CD14-positive monocyte (primary cell): ENCODE measurements at regions not wholly inside any gene's neighbourhood (a gene's known extent, or its start where the extent isn't known, plus 50 kb on each side); places are given as distances from the start of the nearest gene placed in this dataset.

ENCODE experiments used
- DNase-seq, 3 donors: peaks; one replicate each; pipeline ENCODE4 v3.0.0-alpha.2; 2011 to 2022
- H2AFZ ChIP-seq: 2 replicates; pipeline ENCODE4 v1.6.0; 2012; ENCODE audit warnings: mild to moderate bottlenecking, low read depth, low read length, inconsistent platforms; ENCODE audit not compliant: insufficient read depth, poor library complexity, severe bottlenecking
- H3K27ac ChIP-seq, 2 donors: 1 replicate in 1 of 2; 2 replicates in 1 of 2; pipeline ENCODE4 v1.5.1; 2012 to 2013; ENCODE audit warnings: low read length in 2 of 2, control low read depth in 1 of 2, inconsistent platforms in 1 of 2, low read depth in 1 of 2, mild to moderate bottlenecking in 1 of 2
- H3K27me3 ChIP-seq, 2 donors: one replicate each; pipeline versions ENCODE4 v1.6.0 to v1.6.1; 2011 to 2013; ENCODE audit warnings: low read length in 2 of 2; ENCODE audit not compliant: control insufficient read depth in 2 of 2, insufficient read depth in 2 of 2
- H3K36me3 ChIP-seq, 2 donors: replicated peaks in 1 of 2; 1 replicate in 1 of 2; 2 replicates in 1 of 2; pipeline versions ENCODE4 v1.5.1 to v1.6.1; 2012 to 2013; ENCODE audit warnings: low read length in 2 of 2, control low read depth in 1 of 2, inconsistent platforms in 1 of 2, mild to moderate bottlenecking in 1 of 2; ENCODE audit not compliant: insufficient read depth in 2 of 2, control insufficient read depth in 1 of 2
- H3K4me1 ChIP-seq, 2 donors: 1 replicate in 1 of 2; 2 replicates in 1 of 2; pipeline versions ENCODE4 v1.5.1 to v1.6.1; 2012 to 2013; ENCODE audit warnings: low read length in 2 of 2, control low read depth in 1 of 2, inconsistent platforms in 1 of 2, mild to moderate bottlenecking in 1 of 2, moderate library complexity in 1 of 2; ENCODE audit not compliant: insufficient read depth in 2 of 2, control insufficient read depth in 1 of 2
- H3K4me2 ChIP-seq: replicated peaks from 2 replicates; pipeline ENCODE3; 2012; ENCODE audit warnings: low read length, moderate library complexity, mild to moderate bottlenecking; ENCODE audit not compliant: poor library complexity, severe bottlenecking; ENCODE audit errors: extremely low read depth
- H3K4me3 ChIP-seq, 3 experiments: fragments of 200-600 bp in 1 of 3; sonication (generic) in 1 of 3; replicated peaks in 1 of 3; 1 replicate in 2 of 3; 2 replicates in 1 of 3; pipeline ENCODE4 v1.5.1; 2011 to 2013; ENCODE audit warnings: low read length in 3 of 3, mild to moderate bottlenecking in 3 of 3, control low read depth in 2 of 3, low read depth in 2 of 3, inconsistent platforms in 1 of 3, moderate library complexity in 1 of 3
- H3K79me2 ChIP-seq: 2 replicates; pipeline ENCODE4 v1.6.0; 2012; ENCODE audit warnings: mild to moderate bottlenecking, control low read depth, inconsistent platforms, low read length, moderate library complexity; ENCODE audit not compliant: insufficient read depth
- H3K9ac ChIP-seq: 2 replicates; pipeline ENCODE4 v1.6.0; 2017; ENCODE audit warnings: low read length, mild to moderate bottlenecking; ENCODE audit not compliant: insufficient read depth, poor library complexity, severe bottlenecking
- H3K9me3 ChIP-seq, 2 donors: replicated peaks in 1 of 2; 1 replicate in 1 of 2; 2 replicates in 1 of 2; pipeline versions ENCODE4 v1.5.1 to v1.6.1; 2012 to 2013; ENCODE audit warnings: low read length in 2 of 2, control low read depth in 1 of 2; ENCODE audit not compliant: control insufficient read depth in 1 of 2, insufficient read depth in 1 of 2
- H4K20me1 ChIP-seq: 2 replicates; pipeline ENCODE4 v1.6.0; 2012; ENCODE audit warnings: mild to moderate bottlenecking, low read length, control low read depth, moderate library complexity; ENCODE audit not compliant: insufficient read depth
- H3K27ac Mint-ChIP-seq, 7 donors: one replicate each; pipeline ENCODE4 v1.8.0; 2020; ENCODE audit warnings: mild to moderate bottlenecking in 7 of 7, mixed read lengths in 7 of 7, moderate library complexity in 6 of 7, inconsistent platforms in 2 of 7
- H3K27me3 Mint-ChIP-seq, 3 donors: one replicate each; pipeline ENCODE4 v1.8.0; 2021 to 2022; ENCODE audit warnings: low read depth in 3 of 3, mild to moderate bottlenecking in 3 of 3, mixed read lengths in 3 of 3, moderate library complexity in 3 of 3, inconsistent platforms in 1 of 3
- H3K36me3 Mint-ChIP-seq, 2 donors: one replicate each; pipeline ENCODE4 v1.8.0; 2020; ENCODE audit warnings: mixed read lengths in 2 of 2, inconsistent platforms in 1 of 2, mild to moderate bottlenecking in 1 of 2
- H3K4me1 Mint-ChIP-seq: one replicate; pipeline ENCODE4 v1.8.0; 2020; ENCODE audit warnings: mild to moderate bottlenecking, mixed read lengths
- H3K4me3 Mint-ChIP-seq, 2 donors: one replicate each; pipeline ENCODE4 v1.8.0; 2020; ENCODE audit warnings: mild to moderate bottlenecking in 2 of 2, mixed read lengths in 2 of 2, moderate library complexity in 1 of 2
- H3K9me3 Mint-ChIP-seq, 7 donors: one replicate each; pipeline ENCODE4 v1.8.0; 2020 to 2022; ENCODE audit warnings: mixed read lengths in 7 of 7, mild to moderate bottlenecking in 6 of 7, moderate library complexity in 6 of 7, inconsistent platforms in 2 of 7
- CTCF ChIP-seq: fragments of 200-600 bp; IDR thresholded peaks from one replicate; pipeline ENCODE4 v1.8.0; 2022; ENCODE audit warnings: antibody characterized with exemption, mild to moderate bottlenecking
- WGBS: methylation state at CpG from one replicate; pipeline ENCODE4 v1.1.5; 2013; ENCODE audit warnings: missing lambda C conversion rate; ENCODE audit not compliant: insufficient coverage; 5-methylcytosine and 5-hydroxymethylcytosine counted together
- intact Hi-C, 2 donors: fragments of 100-400 bp; cut with micrococcal nuclease; formaldehyde crosslinking; loops; one replicate each; pipeline versions ENCODE4 v1.15.0 to v1.15.1; 2023

- intact Hi-C loops = no loop called here
- Histone ChIP-seq H3K9ac (no peak overlapping the region), H3K9me3 (no peaks in the 10 kb centered on the region), H2AFZ (no peak overlapping the region), H3K27ac (no peak overlapping the region), H3K36me3 (no peaks in the 10 kb centered on the region), H3K4me2 (no peak overlapping the region), H3K79me2 (no peaks in the 10 kb centered on the region), H3K4me3 (no peak overlapping the region), H3K27me3 (no peaks in the 10 kb centered on the region), H4K20me1 (no peaks in the 10 kb centered on the region), H3K4me1 (peaks cover 41 to 44% of the 10 kb centered on the region in 2 donors)
- peaks cover 0 to 1% (median 0%) of the 10 kb centered on the region in 7 donors for H3K9me3 Mint-ChIP-seq
- DNase-seq = no peak
- no peak for TF ChIP-seq CTCF
- peaks cover 40% of the 10 kb centered on the region for H3K4me1 Mint-ChIP-seq
- no peaks in the 10 kb centered on the region for H3K36me3 Mint-ChIP-seq
- H3K4me3 Mint-ChIP-seq = no peak overlapping the region
- no peak overlapping the region for H3K27ac Mint-ChIP-seq
- H3K27me3 Mint-ChIP-seq = no peaks in the 10 kb centered on the region
- WGBS = no CpG with 5 or more reads among the region's 2 CpGs
Observed at GRCh38 chr11:86149792-86150191, 80.9 kb upstream of the PICALM start.

- Mint-ChIP-seq H3K27me3 (no peaks in the 10 kb centered on the region), H3K27ac (no peak overlapping the region), H3K36me3 (peaks cover 0 to 3% of the 10 kb centered on the region in 2 donors), H3K4me1 (peaks cover 54% of the 10 kb centered on the region), H3K4me3 (no peak overlapping the region), H3K9me3 (peaks cover 0 to 1% (median 0%) of the 10 kb centered on the region in 7 donors)
- Histone ChIP-seq H2AFZ (no peak overlapping the region), H3K27ac (no peak overlapping the region), H3K27me3 (no peaks in the 10 kb centered on the region), H3K9ac (no peak overlapping the region), H3K9me3 (no peaks in the 10 kb centered on the region), H3K36me3 (no peaks in the 10 kb centered on the region), H3K4me3 (no peak overlapping the region), H3K4me1 (peaks cover 55 to 58% of the 10 kb centered on the region in 2 donors), H3K79me2 (no peaks in the 10 kb centered on the region), H4K20me1 (no peaks in the 10 kb centered on the region), H3K4me2 (no peak overlapping the region)
- WGBS = 100% methylated on average over 1 of the region's 3 CpGs
- DNase-seq = no peak
- TF ChIP-seq CTCF = no peak
- intact Hi-C loops = no loop called here
Observed at GRCh38 chr11:86148345-86148747, 79.5 kb upstream of the PICALM start.
